Heart right ventricle (tissue), 16 donors: ENCODE measurements at regions not wholly inside any gene's neighbourhood (a gene's known extent, or its start where the extent isn't known, plus 50 kb on each side); places are given as distances from the start of the nearest gene placed in this dataset.

Source experiments
- ATAC-seq, 8 donors: fragments of 200-7000 bp; cut with Tn5 transposase; one replicate each; pipeline ENCODE4 v1.9.1; 2020; ENCODE audit warnings: mild to moderate bottlenecking in 8 of 8, moderate library complexity in 8 of 8, moderate number of reproducible peaks in 1 of 8
- DNase-seq, 2 donors: peaks; one replicate each; pipeline ENCODE4 v3.0.0-alpha.2; 2020
- H3K27ac ChIP-seq, 10 donors: fragments of 200-600 bp; sonication (generic) in 2 of 10; one replicate each; pipeline versions ENCODE4 v1.5.0 to v1.8.0; 2020 to 2022; ENCODE audit warnings: mild to moderate bottlenecking in 3 of 10
- H3K27me3 ChIP-seq, 7 donors: fragments of 200-600 bp; one replicate each; pipeline ENCODE4 v1.8.0; 2021 to 2022; ENCODE audit warnings: mild to moderate bottlenecking in 2 of 7
- H3K36me3 ChIP-seq, 9 donors: fragments of 200-600 bp; sonication (generic) in 1 of 9; one replicate each; pipeline versions ENCODE4 v1.5.0 to v1.8.0; 2020 to 2022; ENCODE audit warnings: mild to moderate bottlenecking in 2 of 9
- H3K4me1 ChIP-seq, 9 donors: fragments of 200-600 bp; sonication (generic) in 1 of 9; one replicate each; pipeline versions ENCODE4 v1.5.0 to v1.8.0; 2020 to 2022; ENCODE audit warnings: mild to moderate bottlenecking in 4 of 9
- H3K4me3 ChIP-seq, 10 donors: fragments of 200-600 bp; sonication (generic) in 2 of 10; one replicate each; pipeline versions ENCODE4 v1.5.0 to v1.8.0; 2020 to 2022; ENCODE audit warnings: mild to moderate bottlenecking in 7 of 10, moderate library complexity in 2 of 10
- H3K9me3 ChIP-seq, 11 donors: fragments of 200-600 bp in 10 of 11; sonication (generic) in 2 of 11; one replicate each; pipeline versions ENCODE4 v1.5.0 to v1.8.0; 2013 to 2022; ENCODE audit warnings: mild to moderate bottlenecking in 2 of 11, control low read depth in 1 of 11, moderate library complexity in 1 of 11
- CTCF ChIP-seq, 9 donors: fragments of 200-600 bp; sonication (generic) in 2 of 9; IDR thresholded peaks; one replicate each; pipeline versions ENCODE4 v1.5.0 to v1.8.0; 2021 to 2022; ENCODE audit warnings: antibody characterized with exemption in 9 of 9, mild to moderate bottlenecking in 5 of 9, moderate library complexity in 1 of 9
- WGBS, 2 donors: extraction: QIAGEN DNeasy Blood & Tissue Kit; methylation state at CpG; one replicate each; pipeline ENCODE4 v1.1.7; 2013; ENCODE audit warnings: inconsistent platforms in 1 of 2; 5-methylcytosine and 5-hydroxymethylcytosine counted together
- intact Hi-C, 10 donors: fragments of 100-400 bp; cut with DNase I; formaldehyde crosslinking; loops; one replicate each; pipeline versions ENCODE4 v1.11.1 to v1.14.2; 2022
- donor health status: Arrhythmogenic right ventricular cardiomyopathy.
- donor health status: ischemic (EF 13 %, LVEDD 7.1; RV severe dilation, severe dysfunction).
- donor health status: healthy with polysubstance abuse.
- donor health status: DM: no; HTN: yes; CAD: no.
- donor health status: DM: no; HTN: no; CAD: no.
- donor health status: ischemic (EF 25% LVEDD 6.9; RV normal size, moderate dysfunction).
- donor health status: ischemic (EF 25% LVEDD 5.7; RV mildly dilated, moderate dysfunction).
- donor health status: healthy.
- donor health status: DM: yes; HTN: yes; CAD: no.
- donor health status: Ischemic cardiomyopathy.
- donor health status: ischemic (EF 35%, LVEDD 5.7; RV mildly dilated, moderate dysfunction).
- donor health status: nonischemic (EF 11% LVEDD 7.7; RV severe dilation, severe dysfunction).
- donor health status: DM: yes; HTN: yes; CAD: no.
- donor health status: PGD.
- donor health status: ischemic (EF 29% LVEDD 5.4; RV normal size, mild dysfunction).
- donor health status: nonischemic (EF 23%, LVEDD 6.1; RV moderate dilation, normal function).

DNA sequence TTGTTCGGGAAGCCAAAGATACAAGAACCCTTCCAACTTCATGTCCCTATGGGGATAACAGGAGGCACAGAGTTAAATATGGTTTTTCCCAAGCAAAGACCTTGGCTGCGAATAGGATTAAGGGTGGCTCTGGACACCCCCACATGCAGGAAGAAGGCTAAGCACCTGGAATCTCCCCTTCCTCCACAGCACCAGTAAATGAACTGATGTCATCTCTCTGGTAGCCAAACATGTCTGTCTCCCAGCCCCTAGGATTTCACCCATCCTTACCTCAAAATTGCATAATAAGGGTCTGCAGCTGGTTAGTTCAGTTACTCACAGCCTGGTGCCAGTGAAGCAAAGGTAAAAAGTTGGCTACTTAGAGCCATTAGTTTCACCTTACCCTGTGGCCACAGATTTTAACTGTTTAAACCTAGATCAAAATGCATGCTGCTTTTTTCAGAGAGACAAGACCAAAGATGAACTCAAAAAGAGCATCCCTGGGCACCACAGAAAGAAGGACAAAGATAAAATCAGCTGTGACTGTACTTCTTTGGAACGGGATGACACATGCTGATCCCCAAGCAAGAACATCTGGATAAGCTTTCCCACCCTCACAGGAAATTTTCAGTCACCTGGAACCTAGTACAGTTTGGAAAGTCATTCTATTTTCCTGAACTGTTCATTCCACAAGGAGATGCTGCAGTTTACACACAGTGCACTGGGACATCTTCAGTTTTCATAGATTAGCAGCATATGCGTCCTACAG lies 77.2 kb upstream of the AKIP1 start:
- no peak for TF ChIP-seq CTCF (IDR thresholded peaks at IDR 0.05)
- intact Hi-C loops, result loop anchor here in 1 of 10 donors (10.0 kb wide), 1 partner anchor 81 kb away; the partner anchor contains the start of gene AKIP1
- 48 to 60% methylated on average over 4 of the region's 4 CpGs for WGBS, 2 donors
- ATAC-seq, result no peak
- no peak overlapping the region for H3K4me3 ChIP-seq
- peak overlapping the region in 6 of 10 donors; percentile 26 to 81 (median 54) for H3K27ac ChIP-seq
- no peaks in the 10 kb centered on the region for H3K9me3 ChIP-seq
- no peak for DNase-seq
- H3K36me3 ChIP-seq, result peaks cover 0 to 19% (median 0%) of the 10 kb centered on the region in 9 donors
- H3K27me3 ChIP-seq, result no peaks in the 10 kb centered on the region
- H3K4me1 ChIP-seq, result peaks cover 5 to 51% (median 38%) of the 10 kb centered on the region in 9 donors

DNA sequence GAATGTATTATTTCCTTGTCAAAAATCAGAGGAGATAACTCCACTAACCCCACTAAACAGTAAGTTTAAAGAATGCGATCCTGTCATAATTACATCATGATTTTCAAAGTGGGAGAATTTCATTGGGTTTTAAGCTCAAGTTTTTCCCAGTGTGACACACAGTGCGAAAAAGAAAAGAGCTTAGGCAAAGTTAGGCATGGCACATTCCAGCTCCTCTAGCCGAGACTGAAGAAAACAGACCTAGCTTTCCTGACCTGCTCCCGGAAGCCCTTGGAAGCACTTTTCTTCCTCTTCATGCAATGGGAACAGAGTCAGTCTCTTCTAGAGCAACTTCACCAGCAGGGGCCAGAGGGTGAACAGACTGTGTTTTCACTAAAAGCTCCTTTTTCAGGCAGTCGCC lies 76.6 kb upstream of the AKIP1 start:
- no peaks in the 10 kb centered on the region for H3K9me3 ChIP-seq
- DNase-seq, result no peak
- peak overlapping the region in 2 of 10 donors; percentile 42 to 75 for H3K27ac ChIP-seq
- WGBS, 2 donors, result 74 to 80% methylated on average over 5 of the region's 5 CpGs
- no peak overlapping the region for H3K4me3 ChIP-seq
- intact Hi-C loops, result loop anchor here in 1 of 10 donors (10.0 kb wide), 1 partner anchor 80 kb away; the partner anchor contains the start of gene AKIP1
- TF ChIP-seq CTCF (IDR thresholded peaks at IDR 0.05), result no peak
- peaks cover 0 to 15% (median 0%) of the 10 kb centered on the region in 9 donors for H3K36me3 ChIP-seq
- H3K27me3 ChIP-seq, result no peaks in the 10 kb centered on the region
- no peak for ATAC-seq
- H3K4me1 ChIP-seq, result peaks cover 5 to 58% (median 44%) of the 10 kb centered on the region in 9 donors

GRCh38 chr11:8838248-8838647 lies 72.7 kb upstream of the AKIP1 start:
- H3K9me3 ChIP-seq, result no peaks in the 10 kb centered on the region
- intact Hi-C loops, result loop anchor here in 2 of 10 donors (5.0 to 10.0 kb wide), 2 partner anchors 34 to 77 kb away; partner anchors contain the start of gene AKIP1 (in 1 of the 2)
- peaks cover 0 to 59% (median 46%) of the 10 kb centered on the region in 9 donors for H3K4me1 ChIP-seq
- peak overlapping the region in 2 of 10 donors; percentile 4 to 9 for H3K4me3 ChIP-seq
- H3K27ac ChIP-seq, result peak overlapping the region in 9 of 10 donors; percentile 7 to 84 (median 60)
- TF ChIP-seq CTCF (IDR thresholded peaks at IDR 0.05), result no peak
- no peaks in the 10 kb centered on the region for H3K27me3 ChIP-seq
- DNase-seq (peak in 1 of 2 donors; percentile 12), ATAC-seq (peak in 7 of 8 donors; percentile 42 to 64 (median 51))
- 44 to 53% methylated on average over 7 of the region's 7 CpGs for WGBS, 2 donors
- no peaks in the 10 kb centered on the region for H3K36me3 ChIP-seq

DNA sequence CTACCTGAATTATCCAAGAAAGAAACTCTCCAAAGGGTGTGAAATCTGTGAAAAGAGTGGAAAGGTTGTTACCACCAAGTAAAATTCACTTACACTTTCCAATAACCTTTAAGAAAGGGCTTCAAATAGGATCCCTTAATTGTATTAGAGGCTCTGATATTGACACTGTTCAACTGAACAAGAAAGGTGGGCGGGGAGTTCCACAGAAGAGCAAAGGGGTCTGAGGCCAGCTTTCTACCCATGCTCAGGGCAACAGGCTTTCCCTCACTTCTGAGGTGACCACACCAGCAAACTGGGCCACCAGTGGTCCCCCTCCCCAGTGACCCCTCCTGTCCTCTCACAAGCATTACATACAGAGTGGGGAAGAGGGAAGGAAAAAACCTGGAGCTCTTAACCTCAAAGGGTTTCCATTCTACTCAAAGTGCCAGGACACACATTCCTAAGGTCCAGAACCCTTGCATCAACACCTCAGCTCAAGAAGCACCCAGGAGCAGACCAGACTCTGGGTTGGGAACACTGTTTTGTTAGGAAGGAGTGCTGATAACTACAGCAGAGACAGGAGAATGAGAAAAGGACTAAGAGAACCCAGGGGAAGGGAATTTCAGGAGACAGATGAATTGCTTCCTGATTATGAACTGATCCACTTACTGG lies 71.6 kb upstream of the AKIP1 start:
- 41 to 62% methylated on average over 1 of the region's 1 CpG for WGBS, 2 donors
- DNase-seq, result no peak
- intact Hi-C loops, result loop anchor here in 2 of 10 donors (5.0 to 10.0 kb wide), 2 partner anchors 33 to 75 kb away; partner anchors contain the start of gene AKIP1 (in 1 of the 2)
- Histone ChIP-seq H3K9me3 (no peaks in the 10 kb centered on the region), H3K4me3 (no peak overlapping the region), H3K4me1 (peaks cover 0 to 47% (median 34%) of the 10 kb centered on the region in 9 donors), H3K27me3 (no peaks in the 10 kb centered on the region), H3K27ac (peak overlapping the region in 9 of 10 donors; percentile 7 to 84 (median 60)), H3K36me3 (no peaks in the 10 kb centered on the region)
- ATAC-seq, result peak in 1 of 8 donors; percentile 13
- TF ChIP-seq CTCF (IDR thresholded peaks at IDR 0.05), result no peak
